Liver (tissue), 8 donors: ENCODE measurements at regions not wholly inside any gene's neighbourhood (a gene's known extent, or its start where the extent isn't known, plus 50 kb on each side); places are given as distances from the start of the nearest gene placed in this dataset.

Experiments
- DNase-seq: peaks from one replicate; pipeline ENCODE4 v3.0.0-alpha.2; 2017; ENCODE audit warnings: low spot score
- H3K27ac ChIP-seq, 2 donors: one replicate each; pipeline ENCODE4 v1.7.0; 2013; ENCODE audit warnings: inconsistent platforms in 2 of 2, low read length in 2 of 2, control low read depth in 1 of 2, low read depth in 1 of 2, mild to moderate bottlenecking in 1 of 2
- H3K27me3 ChIP-seq, 4 donors: one replicate each; pipeline versions ENCODE4 v1.6.1 to v1.7.0; 2013; ENCODE audit warnings: low read length in 3 of 4, inconsistent platforms in 1 of 4, mild to moderate bottlenecking in 1 of 4, moderate library complexity in 1 of 4; ENCODE audit not compliant: control insufficient read depth in 4 of 4, insufficient read depth in 4 of 4
- H3K36me3 ChIP-seq, 4 donors: one replicate each; pipeline versions ENCODE4 v1.6.1 to v1.7.0; 2013; ENCODE audit warnings: low read length in 3 of 4, mild to moderate bottlenecking in 3 of 4, low read depth in 1 of 4, moderate library complexity in 1 of 4; ENCODE audit not compliant: control insufficient read depth in 4 of 4, insufficient read depth in 3 of 4
- H3K4me1 ChIP-seq, 4 donors: one replicate each; pipeline versions ENCODE4 v1.6.1 to v1.7.0; 2013; ENCODE audit warnings: low read length in 3 of 4, mild to moderate bottlenecking in 3 of 4, moderate library complexity in 1 of 4; ENCODE audit not compliant: control insufficient read depth in 4 of 4, insufficient read depth in 4 of 4
- H3K4me3 ChIP-seq, 3 donors: one replicate each; pipeline versions ENCODE4 v1.6.1 to v1.7.0; 2013; ENCODE audit warnings: low read length in 3 of 3, control low read depth in 1 of 3, low read depth in 1 of 3, mild to moderate bottlenecking in 1 of 3
- H3K9ac ChIP-seq, 2 donors: one replicate each; pipeline ENCODE4 v1.7.0; 2013; ENCODE audit warnings: low read length in 2 of 2, mild to moderate bottlenecking in 2 of 2, moderate library complexity in 2 of 2, control low read depth in 1 of 2, low read depth in 1 of 2
- H3K9me3 ChIP-seq, 4 donors: one replicate each; pipeline versions ENCODE4 v1.6.1 to v1.7.0; 2013; ENCODE audit warnings: low read length in 3 of 4; ENCODE audit not compliant: control insufficient read depth in 4 of 4
- ATF3 ChIP-seq: IDR thresholded peaks from 2 replicates; pipeline ENCODE4 v1.6.1; 2016; ENCODE audit warnings: antibody characterized with exemption
- EGR1 ChIP-seq, 2 donors: IDR thresholded peaks; 2 replicates each; pipeline ENCODE4 v1.6.1; 2016 to 2018; ENCODE audit warnings: antibody characterized with exemption in 2 of 2, low read depth in 2 of 2
- FOXA1 ChIP-seq: IDR thresholded peaks from 2 replicates; pipeline ENCODE4 v1.6.1; 2016; ENCODE audit warnings: antibody characterized with exemption
- FOXA2 ChIP-seq: IDR thresholded peaks from 2 replicates; pipeline ENCODE4 v1.6.1; 2016; ENCODE audit warnings: antibody characterized with exemption
- GABPA ChIP-seq, 2 donors: IDR thresholded peaks in 1 of 2; conservative IDR thresholded peaks in 1 of 2; 2 replicates each; pipeline ENCODE4 v1.6.1; 2016; ENCODE audit warnings: antibody characterized with exemption in 2 of 2, mild to moderate bottlenecking in 1 of 2, moderate library complexity in 1 of 2
- HNF4A ChIP-seq, 2 donors: conservative IDR thresholded peaks; 2 replicates each; pipeline ENCODE4 v1.6.1; 2016; ENCODE audit warnings: antibody characterized with exemption in 2 of 2, mild to moderate bottlenecking in 2 of 2
- HNF4G ChIP-seq: IDR thresholded peaks from 2 replicates; pipeline ENCODE4 v1.6.1; 2016; ENCODE audit warnings: antibody characterized with exemption
- JUND ChIP-seq, 2 donors: IDR thresholded peaks; 2 replicates each; pipeline ENCODE4 v1.6.1; 2016; ENCODE audit warnings: antibody characterized with exemption in 2 of 2
- MAX ChIP-seq: IDR thresholded peaks from 2 replicates; pipeline ENCODE4 v1.6.1; 2016; ENCODE audit warnings: antibody characterized with exemption
- NR2F2 ChIP-seq: IDR thresholded peaks from 2 replicates; pipeline ENCODE4 v1.6.1; 2016; ENCODE audit warnings: antibody characterized with exemption
- RAD21 ChIP-seq, 2 donors: IDR thresholded peaks; 2 replicates each; pipeline ENCODE4 v1.6.1; 2016; ENCODE audit warnings: antibody characterized with exemption in 2 of 2, mild to moderate bottlenecking in 2 of 2
- RXRA ChIP-seq, 2 donors: IDR thresholded peaks; 2 replicates each; pipeline ENCODE4 v1.6.1; 2017 to 2018; ENCODE audit warnings: antibody characterized with exemption in 2 of 2, mild to moderate bottlenecking in 1 of 2
- SP1 ChIP-seq: IDR thresholded peaks from 2 replicates; pipeline ENCODE4 v1.6.1; 2018; ENCODE audit warnings: antibody characterized with exemption, mild to moderate bottlenecking
- TAF1 ChIP-seq: conservative IDR thresholded peaks from 2 replicates; pipeline ENCODE4 v1.6.1; 2016; ENCODE audit warnings: antibody characterized with exemption, mild to moderate bottlenecking
- YY1 ChIP-seq: IDR thresholded peaks from 2 replicates; pipeline ENCODE4 v1.6.1; 2016; ENCODE audit warnings: antibody characterized with exemption, mild to moderate bottlenecking
- ZBTB33 ChIP-seq: IDR thresholded peaks from 2 replicates; pipeline ENCODE4 v1.6.1; 2016; ENCODE audit warnings: antibody characterized with exemption
- WGBS: extraction: QIAGEN DNeasy Blood & Tissue Kit; methylation state at CpG from one replicate; pipeline ENCODE4 v1.1.7; 2013; 5-methylcytosine and 5-hydroxymethylcytosine counted together
- TF ChIP-seq, protein P1 (sequence below): IDR thresholded peaks from 2 replicates; pipeline ENCODE4 v1.6.1; 2016; ENCODE audit warnings: antibody characterized with exemption, mild to moderate bottlenecking
- TF ChIP-seq, protein P2 (sequence below): fragments of 150-350 bp; IDR thresholded peaks from 2 replicates; pipeline ENCODE4 v1.5.1; 2017; ENCODE audit warnings: improper control_type of control experiment, low read depth, low read length; ENCODE audit not compliant: missing input control
- donor health status: healthy.
- donor health status: healthy.
- donor health status: healthy.
- donor health status: healthy.
- donor health status: healthy.

GRCh38 chr22:48496226-48496845 lies 1331.3 kb downstream of the BRD1 start:
- Histone ChIP-seq H3K9me3 (no peaks in the 10 kb centered on the region), H3K27me3 (peaks cover 0 to 4% (median 3%) of the 10 kb centered on the region in 4 donors), H3K4me3 (no peak overlapping the region), H3K27ac (no peak overlapping the region), H3K36me3 (no peaks in the 10 kb centered on the region), H3K9ac (no peak overlapping the region), H3K4me1 (no peaks in the 10 kb centered on the region)
- DNase-seq: no peak
- 80% methylated on average over 16 of the region's 16 CpGs for WGBS
- TF ChIP-seq, protein P1, sequence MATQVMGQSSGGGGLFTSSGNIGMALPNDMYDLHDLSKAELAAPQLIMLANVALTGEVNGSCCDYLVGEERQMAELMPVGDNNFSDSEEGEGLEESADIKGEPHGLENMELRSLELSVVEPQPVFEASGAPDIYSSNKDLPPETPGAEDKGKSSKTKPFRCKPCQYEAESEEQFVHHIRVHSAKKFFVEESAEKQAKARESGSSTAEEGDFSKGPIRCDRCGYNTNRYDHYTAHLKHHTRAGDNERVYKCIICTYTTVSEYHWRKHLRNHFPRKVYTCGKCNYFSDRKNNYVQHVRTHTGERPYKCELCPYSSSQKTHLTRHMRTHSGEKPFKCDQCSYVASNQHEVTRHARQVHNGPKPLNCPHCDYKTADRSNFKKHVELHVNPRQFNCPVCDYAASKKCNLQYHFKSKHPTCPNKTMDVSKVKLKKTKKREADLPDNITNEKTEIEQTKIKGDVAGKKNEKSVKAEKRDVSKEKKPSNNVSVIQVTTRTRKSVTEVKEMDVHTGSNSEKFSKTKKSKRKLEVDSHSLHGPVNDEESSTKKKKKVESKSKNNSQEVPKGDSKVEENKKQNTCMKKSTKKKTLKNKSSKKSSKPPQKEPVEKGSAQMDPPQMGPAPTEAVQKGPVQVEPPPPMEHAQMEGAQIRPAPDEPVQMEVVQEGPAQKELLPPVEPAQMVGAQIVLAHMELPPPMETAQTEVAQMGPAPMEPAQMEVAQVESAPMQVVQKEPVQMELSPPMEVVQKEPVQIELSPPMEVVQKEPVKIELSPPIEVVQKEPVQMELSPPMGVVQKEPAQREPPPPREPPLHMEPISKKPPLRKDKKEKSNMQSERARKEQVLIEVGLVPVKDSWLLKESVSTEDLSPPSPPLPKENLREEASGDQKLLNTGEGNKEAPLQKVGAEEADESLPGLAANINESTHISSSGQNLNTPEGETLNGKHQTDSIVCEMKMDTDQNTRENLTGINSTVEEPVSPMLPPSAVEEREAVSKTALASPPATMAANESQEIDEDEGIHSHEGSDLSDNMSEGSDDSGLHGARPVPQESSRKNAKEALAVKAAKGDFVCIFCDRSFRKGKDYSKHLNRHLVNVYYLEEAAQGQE: no peak
- TF ChIP-seq MAX (no peak), RAD21 (IDR thresholded peaks at IDR 0.05) (no peak), EGR1 (IDR thresholded peaks at IDR 0.05; ENCODE audit: low read depth in 2 of 2) (no peak), JUND (IDR thresholded peaks at IDR 0.05) (no peak), RXRA (IDR thresholded peaks at IDR 0.05) (no peak), SP1 (no peak), ATF3 (no peak), NR2F2 (no peak), FOXA2 (no peak), GABPA (IDR thresholded peaks at IDR 0.05 in 1 of 2, conservative IDR thresholded peaks at IDR 0.05 in 1 of 2) (no peak), FOXA1 (no peak), YY1 (no peak), HNF4G (no peak), ZBTB33 (no peak), TAF1 (no peak), HNF4A (conservative IDR thresholded peaks at IDR 0.05) (no peak)
- TF ChIP-seq, protein P2, sequence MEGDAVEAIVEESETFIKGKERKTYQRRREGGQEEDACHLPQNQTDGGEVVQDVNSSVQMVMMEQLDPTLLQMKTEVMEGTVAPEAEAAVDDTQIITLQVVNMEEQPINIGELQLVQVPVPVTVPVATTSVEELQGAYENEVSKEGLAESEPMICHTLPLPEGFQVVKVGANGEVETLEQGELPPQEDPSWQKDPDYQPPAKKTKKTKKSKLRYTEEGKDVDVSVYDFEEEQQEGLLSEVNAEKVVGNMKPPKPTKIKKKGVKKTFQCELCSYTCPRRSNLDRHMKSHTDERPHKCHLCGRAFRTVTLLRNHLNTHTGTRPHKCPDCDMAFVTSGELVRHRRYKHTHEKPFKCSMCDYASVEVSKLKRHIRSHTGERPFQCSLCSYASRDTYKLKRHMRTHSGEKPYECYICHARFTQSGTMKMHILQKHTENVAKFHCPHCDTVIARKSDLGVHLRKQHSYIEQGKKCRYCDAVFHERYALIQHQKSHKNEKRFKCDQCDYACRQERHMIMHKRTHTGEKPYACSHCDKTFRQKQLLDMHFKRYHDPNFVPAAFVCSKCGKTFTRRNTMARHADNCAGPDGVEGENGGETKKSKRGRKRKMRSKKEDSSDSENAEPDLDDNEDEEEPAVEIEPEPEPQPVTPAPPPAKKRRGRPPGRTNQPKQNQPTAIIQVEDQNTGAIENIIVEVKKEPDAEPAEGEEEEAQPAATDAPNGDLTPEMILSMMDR: no peak
